ENCODE measurements at regions not wholly inside any gene's neighbourhood (a gene's known extent, or its start where the extent isn't known, plus 50 kb on each side); places are given as distances from the start of the nearest gene placed in this dataset.

DNA sequence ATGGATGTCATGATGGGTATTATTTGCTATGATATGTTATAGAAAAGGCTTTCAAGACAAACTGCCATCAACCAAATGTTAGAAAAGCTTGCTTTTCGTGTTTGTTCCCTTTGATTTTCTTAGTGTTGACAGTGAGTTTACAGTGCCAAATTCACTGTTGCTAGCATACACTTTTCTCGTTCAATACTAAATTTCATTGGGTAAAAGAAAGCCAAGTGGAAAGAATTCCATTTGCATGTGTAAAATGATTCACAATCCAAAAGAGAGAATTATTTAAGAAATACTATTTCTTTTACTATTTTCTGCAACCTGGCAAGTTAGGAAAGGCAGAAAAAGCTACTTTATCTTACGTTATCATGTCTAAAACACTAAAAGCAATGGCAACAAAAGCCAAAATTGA lies 301.4 kb downstream of the OTOL1 start:
- DNase-seq (ENCODE audit: low read depth) = no peak
- TF ChIP-seq, protein P1, sequence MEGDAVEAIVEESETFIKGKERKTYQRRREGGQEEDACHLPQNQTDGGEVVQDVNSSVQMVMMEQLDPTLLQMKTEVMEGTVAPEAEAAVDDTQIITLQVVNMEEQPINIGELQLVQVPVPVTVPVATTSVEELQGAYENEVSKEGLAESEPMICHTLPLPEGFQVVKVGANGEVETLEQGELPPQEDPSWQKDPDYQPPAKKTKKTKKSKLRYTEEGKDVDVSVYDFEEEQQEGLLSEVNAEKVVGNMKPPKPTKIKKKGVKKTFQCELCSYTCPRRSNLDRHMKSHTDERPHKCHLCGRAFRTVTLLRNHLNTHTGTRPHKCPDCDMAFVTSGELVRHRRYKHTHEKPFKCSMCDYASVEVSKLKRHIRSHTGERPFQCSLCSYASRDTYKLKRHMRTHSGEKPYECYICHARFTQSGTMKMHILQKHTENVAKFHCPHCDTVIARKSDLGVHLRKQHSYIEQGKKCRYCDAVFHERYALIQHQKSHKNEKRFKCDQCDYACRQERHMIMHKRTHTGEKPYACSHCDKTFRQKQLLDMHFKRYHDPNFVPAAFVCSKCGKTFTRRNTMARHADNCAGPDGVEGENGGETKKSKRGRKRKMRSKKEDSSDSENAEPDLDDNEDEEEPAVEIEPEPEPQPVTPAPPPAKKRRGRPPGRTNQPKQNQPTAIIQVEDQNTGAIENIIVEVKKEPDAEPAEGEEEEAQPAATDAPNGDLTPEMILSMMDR (IDR thresholded peaks at IDR 0.05; ENCODE audit: low read depth, low read length, missing control alignments) = no peak
- no peak overlapping the region for H3K4me3 ChIP-seq (ENCODE audit: low read depth, low read length)
- in situ Hi-C loops (cut with HindIII; ENCODE audit: low sequenced_read_pairs) = no loop called here

DNA sequence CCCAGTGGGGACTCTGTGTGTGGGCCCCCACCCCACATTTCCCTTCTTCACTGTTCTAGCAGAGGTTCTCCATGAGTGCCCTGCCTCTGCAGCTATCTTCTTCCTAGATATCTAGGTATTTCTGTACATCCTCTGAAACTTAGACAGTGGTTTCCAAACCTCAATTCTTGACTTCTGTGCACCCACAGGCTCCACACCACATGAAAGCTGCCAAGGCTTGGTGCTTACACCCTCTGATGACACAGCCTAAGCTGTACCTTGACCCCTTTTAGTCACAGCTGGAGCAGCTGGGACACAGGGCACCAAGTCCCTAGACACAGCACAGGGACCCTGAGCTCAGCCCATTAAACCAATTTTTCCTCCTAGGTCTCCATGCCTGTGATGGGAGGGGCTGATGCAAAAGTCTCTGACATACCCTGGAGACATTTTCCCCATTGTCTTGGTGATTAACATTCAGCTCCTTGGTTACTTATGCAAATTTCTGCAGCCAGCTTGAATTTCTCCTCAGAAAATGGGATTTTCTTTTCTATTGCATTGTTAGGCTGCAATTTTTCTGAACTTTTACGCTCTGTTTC lies 304.5 kb downstream of the OTOL1 start:
- no peak overlapping the region for H3K4me3 ChIP-seq (ENCODE audit: low read depth, low read length)
- no peak for DNase-seq (ENCODE audit: low read depth)
- TF ChIP-seq, protein P1 (IDR thresholded peaks at IDR 0.05; ENCODE audit: low read depth, low read length, missing control alignments) = no peak
- in situ Hi-C loops (cut with HindIII; ENCODE audit: low sequenced_read_pairs) = no loop called here

- no peak for DNase-seq (ENCODE audit: low read depth)
- in situ Hi-C loops (cut with HindIII; ENCODE audit: low sequenced_read_pairs) = no loop called here
- TF ChIP-seq, protein P1 (IDR thresholded peaks at IDR 0.05; ENCODE audit: low read depth, low read length, missing control alignments) = no peak
- no peak overlapping the region for H3K4me3 ChIP-seq (ENCODE audit: low read depth, low read length)
These were observed 321.5 kb downstream of the OTOL1 start for GRCh38 chr3:161818106-161818505.

DNA sequence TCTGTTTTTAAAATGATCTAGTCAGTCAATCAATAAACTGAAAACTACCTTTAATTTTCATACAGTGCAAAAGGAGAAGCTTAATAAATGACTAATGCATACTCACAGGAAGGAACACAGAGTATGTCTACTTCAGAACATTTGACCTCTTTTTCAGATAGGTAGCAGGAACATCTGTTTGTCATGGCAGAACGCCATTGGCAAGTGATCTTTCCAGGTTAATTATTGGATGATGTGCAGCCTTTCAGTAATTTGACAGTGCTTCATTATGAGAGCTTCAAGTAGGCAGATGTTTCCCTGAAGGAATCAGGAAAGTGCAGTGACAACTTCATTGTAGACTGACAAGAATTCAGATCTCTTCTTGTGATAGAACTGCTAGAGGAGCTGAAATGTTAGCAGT lies 325.0 kb downstream of the OTOL1 start:
- no peak for DNase-seq (ENCODE audit: low read depth)
- in situ Hi-C loops (cut with HindIII; ENCODE audit: low sequenced_read_pairs) = no loop called here
- no peak overlapping the region for H3K4me3 ChIP-seq (ENCODE audit: low read depth, low read length)
- TF ChIP-seq, protein P1 (IDR thresholded peaks at IDR 0.05; ENCODE audit: low read depth, low read length, missing control alignments) = no peak

DNA sequence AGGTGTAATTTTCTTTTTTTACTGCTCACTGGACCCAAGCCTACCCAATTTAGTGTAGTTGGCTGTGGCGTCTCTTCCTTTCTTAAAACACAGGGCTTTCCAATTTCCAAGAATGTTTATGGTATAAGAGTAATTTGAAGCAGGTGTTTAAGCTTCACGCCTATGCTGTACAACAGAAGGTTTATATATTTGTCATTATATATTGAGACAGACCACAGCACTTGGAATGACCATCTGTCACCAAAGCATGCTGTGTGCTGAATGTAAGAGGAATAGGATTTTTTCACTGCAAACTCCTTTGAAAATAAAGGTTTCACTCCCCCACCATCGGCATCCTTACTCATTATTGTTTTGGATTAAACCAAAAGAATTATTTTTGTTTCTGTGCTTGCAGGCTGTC lies 325.7 kb downstream of the OTOL1 start:
- no peak for DNase-seq (ENCODE audit: low read depth)
- in situ Hi-C loops (cut with HindIII; ENCODE audit: low sequenced_read_pairs) = no loop called here
- TF ChIP-seq, protein P1 (IDR thresholded peaks at IDR 0.05; ENCODE audit: low read depth, low read length, missing control alignments) = no peak
- no peak overlapping the region for H3K4me3 ChIP-seq (ENCODE audit: low read depth, low read length)

DNA sequence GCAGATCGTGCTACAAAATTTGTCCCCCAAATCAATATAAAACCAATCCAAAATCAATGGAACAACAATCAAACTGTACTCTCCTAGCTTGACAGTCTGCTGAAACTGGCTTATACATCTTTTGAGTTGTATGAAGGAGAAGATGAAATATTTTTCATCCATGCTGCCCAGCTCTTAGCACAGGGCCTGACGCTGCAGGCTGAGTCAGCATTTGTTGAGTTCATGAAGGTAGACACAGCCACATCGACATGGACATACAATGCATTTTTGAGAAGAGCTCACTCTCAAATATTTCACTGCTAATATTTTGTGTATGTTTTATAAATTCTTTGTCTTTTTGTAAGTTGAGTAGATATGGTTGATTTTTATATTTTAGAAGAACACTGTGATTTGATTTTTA lies 327.3 kb downstream of the OTOL1 start:
- DNase-seq (ENCODE audit: low read depth) = no peak
- in situ Hi-C loops (cut with HindIII; ENCODE audit: low sequenced_read_pairs) = no loop called here
- TF ChIP-seq, protein P1 (IDR thresholded peaks at IDR 0.05; ENCODE audit: low read depth, low read length, missing control alignments) = no peak
- H3K4me3 ChIP-seq (ENCODE audit: low read depth, low read length) = no peak overlapping the region
